ENCODE measurements at regions not wholly inside any gene's neighbourhood (a gene's known extent, or its start where the extent isn't known, plus 50 kb on each side); places are given as distances from the start of the nearest gene placed in this dataset.

DNA sequence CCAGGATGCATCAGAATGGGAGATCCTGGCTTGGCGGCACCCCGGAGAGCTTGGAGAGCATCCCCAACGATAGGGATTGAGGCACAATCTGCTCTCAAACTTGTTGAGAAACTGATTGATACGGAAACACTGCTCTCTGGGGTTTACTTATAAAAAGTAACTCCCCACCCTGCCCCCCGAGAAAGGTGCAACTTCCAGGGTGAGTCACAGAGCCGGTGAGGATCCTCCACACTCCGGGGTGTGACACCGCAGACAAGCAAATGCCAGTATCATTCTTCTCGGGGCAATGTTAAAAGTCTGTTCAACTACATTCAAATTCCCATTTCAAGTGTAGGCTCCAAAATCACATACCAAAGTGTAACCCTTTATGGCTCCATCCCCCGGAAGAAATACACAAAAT is 84.4 kb upstream of the MLN start:
- Histone ChIP-seq H3K4me2 (ENCODE audit: insufficient read depth, insufficient read length, low read length) (no peak overlapping the region), H3K23me2 (ENCODE audit: insufficient read length, low read depth, low read length, poor library complexity, severe bottlenecking) (no peaks in the 10 kb centered on the region), H3T11ph (ENCODE audit: low read length) (no peak overlapping the region), H2BK5ac (ENCODE audit: insufficient read length, low read length) (no peak overlapping the region), H2AFZ (ENCODE audit: low read length) (no peak overlapping the region), H3K18ac (ENCODE audit: insufficient read length, low read depth, low read length) (no peak overlapping the region), H3K79me1 (ENCODE audit: insufficient read depth, low read depth, low read length, poor library complexity, severe bottlenecking) (no peaks in the 10 kb centered on the region), H2BK20ac (ENCODE audit: low read depth, low read length, poor library complexity, severe bottlenecking) (no peak overlapping the region), H3K23ac (ENCODE audit: insufficient read length, low read depth, low read length) (no peak overlapping the region), H2AK5ac (ENCODE audit: insufficient read length, low read length) (no peak overlapping the region), H3K14ac (ENCODE audit: insufficient read depth, low read length) (no peak overlapping the region), H4K5ac (ENCODE audit: insufficient read length, low read depth, low read length) (no peak overlapping the region), H2BK120ac (ENCODE audit: low read depth, low read length, poor library complexity, severe bottlenecking) (no peak overlapping the region), H3K9ac (ENCODE audit: extremely low read depth, insufficient read length, low read length) (no peak overlapping the region), H4K91ac (ENCODE audit: insufficient read length, low read depth, low read length) (no peak overlapping the region), H4K8ac (replicated peaks; ENCODE audit: insufficient read length, low read depth, low read length) (no peak overlapping the region), H2BK12ac (ENCODE audit: insufficient read length, low read depth, low read length) (no peak overlapping the region), H3K56ac (ENCODE audit: insufficient read length, low read depth, low read length) (no peak overlapping the region), H3K9me3 (ENCODE audit: control insufficient read depth, low read depth, low read length) (no peaks in the 10 kb centered on the region), H2BK15ac (ENCODE audit: low read depth, low read length) (no peak overlapping the region), H3K27me3 (ENCODE audit: insufficient read depth, low read length) (no peaks in the 10 kb centered on the region), H3K4me1 (ENCODE audit: insufficient read depth, low read length) (no peaks in the 10 kb centered on the region), H3K27ac (ENCODE audit: insufficient read length, low read depth, low read length) (no peak overlapping the region), H4K20me1 (ENCODE audit: control insufficient read depth, insufficient read depth, insufficient read length) (no peaks in the 10 kb centered on the region), H3K4ac (ENCODE audit: low read depth, low read length) (no peak overlapping the region), H3K79me2 (ENCODE audit: insufficient read depth, low read length) (no peaks in the 10 kb centered on the region)
- Mint-ChIP-seq H3K27me3 (ENCODE audit: low read depth) (peaks cover 29% of the 10 kb centered on the region), H3K36me3 (ENCODE audit: insufficient read depth in 1 of 3, low read depth in 3 of 3) (no peaks in the 10 kb centered on the region), H3K4me3 (no peak overlapping the region), H3K27ac (no peak overlapping the region; a peak in 1 of 7 replicates), H3K9me3 (no peaks in the 10 kb centered on the region), H3K4me1 (peaks cover 10 to 11% of the 10 kb centered on the region in 2 experiments)
- no CpG with 5 or more reads among the region's 10 CpGs for WGBS (ENCODE audit: extremely low coverage, insufficient read length, low lambda C conversion rate)
- no peak for DNase-seq
- TF ChIP-seq CTCF (conservative IDR thresholded peaks at IDR 0.05) = no peak

All from H9 (cell line).